PC-9 (cell line): ENCODE measurements at regions not wholly inside any gene's neighbourhood (a gene's known extent, or its start where the extent isn't known, plus 50 kb on each side); places are given as distances from the start of the nearest gene placed in this dataset.

ENCODE experiments used
- BruUV-seq: library from RNA; stranded (reverse); fragments of 400-500 nt; replicated peaks from 2 replicates; lab custom pipeline; 2021; lab: Mats Ljungman, UMichigan
- CTCF ChIA-PET: fragments of 300-600 bp; sonication (Branson Sonifier 250); formaldehyde crosslinking; loops from one replicate; lab custom pipeline; 2022; ENCODE audit warnings: antibody characterized with exemption; lab: Charles Lee
- POLR2A ChIA-PET: fragments of 300-600 bp; sonication (Branson Sonifier 250); formaldehyde crosslinking; loops from one replicate; lab custom pipeline; 2022; ENCODE audit warnings: antibody characterized with exemption; ENCODE audit not compliant: unreplicated experiment; lab: Charles Lee
- DNase-seq, 2 experiments: peaks; one replicate each; pipeline versions ENCODE4 v3.0.0 to v3.0.0-alpha.2; 2015 to 2022; ENCODE audit warnings: mixed read lengths in 1 of 2
- H2AFZ ChIP-seq: fragments of 200-600 bp; sonication (generic); 2 replicates; pipeline ENCODE4 v1.8.1; 2017; ENCODE audit warnings: antibody characterized with exemption
- H3F3A ChIP-seq: fragments of 200-600 bp; sonication (generic); 2 replicates; pipeline ENCODE4 v1.8.1; 2017; ENCODE audit warnings: antibody characterized with exemption, mild to moderate bottlenecking, low read depth; ENCODE audit not compliant: insufficient read depth
- H3K27ac ChIP-seq: fragments of 200-600 bp; sonication (generic); 2 replicates; pipeline ENCODE4 v1.6.1; 2016; ENCODE audit warnings: mixed run types
- H3K27me3 ChIP-seq: fragments of 200-600 bp; sonication (generic); 2 replicates; pipeline ENCODE4 v1.6.1; 2016; ENCODE audit warnings: low read depth, mixed run types; ENCODE audit not compliant: insufficient read depth
- H3K36me3 ChIP-seq: fragments of 200-600 bp; sonication (generic); 2 replicates; pipeline ENCODE4 v1.6.1; 2016; ENCODE audit warnings: low read depth, mixed run types
- H3K4me1 ChIP-seq: fragments of 200-600 bp; sonication (generic); replicated peaks from 2 replicates; pipeline ENCODE4 v1.6.1; 2016; ENCODE audit warnings: mixed run types; ENCODE audit not compliant: insufficient read depth
- H3K4me2 ChIP-seq: fragments of 200-600 bp; sonication (generic); 2 replicates; pipeline ENCODE4 v1.6.1; 2017; ENCODE audit warnings: mixed run types
- H3K4me3 ChIP-seq: fragments of 200-600 bp; sonication (generic); 2 replicates; pipeline ENCODE4 v1.6.1; 2016; ENCODE audit warnings: mixed run types
- H3K79me2 ChIP-seq: fragments of 200-600 bp; sonication (generic); 2 replicates; pipeline ENCODE4 v1.6.1; 2017; ENCODE audit warnings: low read depth, mixed run types
- H3K9me2 ChIP-seq: fragments of 200-600 bp; sonication (generic); 2 replicates; pipeline ENCODE4 v1.8.1; 2017; ENCODE audit warnings: mild to moderate bottlenecking; ENCODE audit not compliant: insufficient read depth
- H3K9me3 ChIP-seq: fragments of 200-600 bp; sonication (generic); 2 replicates; pipeline ENCODE4 v1.8.1; 2016; ENCODE audit warnings: low read depth; ENCODE audit not compliant: insufficient read depth
- H4K20me1 ChIP-seq: fragments of 200-600 bp; sonication (generic); 2 replicates; pipeline ENCODE4 v1.8.1; 2017; ENCODE audit not compliant: insufficient read depth
- CTCF ChIP-seq: fragments of 200-600 bp; sonication (generic); conservative IDR thresholded peaks from 2 replicates; pipeline ENCODE4 v1.6.1; 2017; ENCODE audit warnings: mixed run types, antibody characterized with exemption, mild to moderate bottlenecking, moderate library complexity
- EZH2 ChIP-seq: fragments of 200-600 bp; sonication (generic); IDR thresholded peaks from 2 replicates; pipeline ENCODE4 v1.8.0; 2017; ENCODE audit warnings: antibody characterized with exemption, low read depth
- intact Hi-C: fragments of 100-400 bp; cut with micrococcal nuclease; formaldehyde crosslinking; loops from one replicate; pipeline ENCODE4 v1.10.0; 2022; ENCODE audit not compliant: unreplicated experiment

GRCh38 chr20:12289465-12289864, 371.8 kb downstream of the BTBD3 start:
- no TSS peak for BruUV-seq
- Histone ChIP-seq H4K20me1 (no peaks in the 10 kb centered on the region), H3K79me2 (no peaks in the 10 kb centered on the region), H3K36me3 (no peaks in the 10 kb centered on the region), H3K27ac (no peak overlapping the region), H3K9me3 (no peaks in the 10 kb centered on the region), H3K4me1 (peaks cover 22% of the 10 kb centered on the region), H3K9me2 (no peaks in the 10 kb centered on the region), H3K4me3 (no peak overlapping the region), H3F3A (peaks cover 7% of the 10 kb centered on the region), H2AFZ (no peak overlapping the region), H3K4me2 (no peak overlapping the region), H3K27me3 (no peaks in the 10 kb centered on the region)
- intact Hi-C loops = no loop called here
- no peak for DNase-seq
- POLR2A ChIA-PET = no interaction called here
- CTCF ChIA-PET = no interaction called here
- no peak for TF ChIP-seq EZH2
- TF ChIP-seq CTCF = no peak

DNA sequence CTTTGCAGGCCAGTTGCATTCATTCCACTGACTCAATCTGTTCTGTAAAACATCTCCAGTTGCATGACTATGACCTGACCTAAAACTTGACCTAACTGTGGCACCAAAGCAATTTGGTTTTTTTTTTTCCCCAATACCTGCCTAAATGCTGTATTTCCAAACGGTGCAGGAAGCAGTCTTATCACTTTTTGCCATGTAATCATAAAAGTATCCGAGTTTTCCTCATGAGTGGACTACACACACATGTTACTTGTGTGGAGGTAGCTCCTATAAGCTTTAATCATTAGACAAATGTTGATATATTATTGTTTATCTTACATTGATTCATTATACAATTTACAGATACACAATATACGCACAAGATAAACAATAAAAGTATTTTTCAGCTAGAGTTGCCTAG, 373.7 kb downstream of the BTBD3 start:
- DNase-seq = no peak
- Histone ChIP-seq H3K27ac (no peak overlapping the region), H3K9me2 (no peaks in the 10 kb centered on the region), H3K79me2 (no peaks in the 10 kb centered on the region), H4K20me1 (no peaks in the 10 kb centered on the region), H3K4me3 (no peak overlapping the region), H3F3A (peaks cover 7% of the 10 kb centered on the region), H3K9me3 (no peaks in the 10 kb centered on the region), H3K4me2 (no peak overlapping the region), H3K4me1 (peaks cover 22% of the 10 kb centered on the region), H2AFZ (no peak overlapping the region), H3K36me3 (no peaks in the 10 kb centered on the region), H3K27me3 (no peaks in the 10 kb centered on the region)
- intact Hi-C loops = no loop called here
- ChIA-PET POLR2A (no interaction called here), CTCF (no interaction called here)
- BruUV-seq = no TSS peak
- TF ChIP-seq CTCF (no peak), EZH2 (no peak)

GRCh38 chr20:12293900-12294299, 376.2 kb downstream of the BTBD3 start:
- no peak for DNase-seq
- no TSS peak for BruUV-seq
- Histone ChIP-seq H4K20me1 (no peaks in the 10 kb centered on the region), H3K79me2 (no peaks in the 10 kb centered on the region), H3K4me3 (no peak overlapping the region), H3K4me2 (no peak overlapping the region), H3K9me3 (no peaks in the 10 kb centered on the region), H3K27me3 (no peaks in the 10 kb centered on the region), H2AFZ (no peak overlapping the region), H3K36me3 (no peaks in the 10 kb centered on the region), H3F3A (no peaks in the 10 kb centered on the region), H3K4me1 (no peaks in the 10 kb centered on the region), H3K27ac (no peak overlapping the region), H3K9me2 (no peaks in the 10 kb centered on the region)
- intact Hi-C loops = no loop called here
- ChIA-PET CTCF (no interaction called here), POLR2A (no interaction called here)
- TF ChIP-seq CTCF = no peak
- TF ChIP-seq EZH2 = no peak
